Esophagus squamous epithelium (tissue), 4 donors: ENCODE measurements at regions not wholly inside any gene's neighbourhood (a gene's known extent, or its start where the extent isn't known, plus 50 kb on each side); places are given as distances from the start of the nearest gene placed in this dataset.

Source experiments
- POLR2A ChIP-seq, 4 donors: fragments of 450-650 bp; IDR thresholded peaks; one replicate each; pipeline ENCODE4 v1.6.1; 2017; ENCODE audit warnings: antibody characterized with exemption in 4 of 4, mild to moderate bottlenecking in 4 of 4, moderate library complexity in 3 of 4
- TF ChIP-seq, protein P1 (sequence below), 6 experiments: fragments of 450-650 bp in 4 of 6; fragments of 200-600 bp in 2 of 6; sonication (generic) in 2 of 6; IDR thresholded peaks; one replicate each; pipeline ENCODE4 v1.5.1; 2016 to 2019; ENCODE audit warnings: antibody characterized with exemption in 6 of 6, mild to moderate bottlenecking in 4 of 6, moderate library complexity in 4 of 6

DNA sequence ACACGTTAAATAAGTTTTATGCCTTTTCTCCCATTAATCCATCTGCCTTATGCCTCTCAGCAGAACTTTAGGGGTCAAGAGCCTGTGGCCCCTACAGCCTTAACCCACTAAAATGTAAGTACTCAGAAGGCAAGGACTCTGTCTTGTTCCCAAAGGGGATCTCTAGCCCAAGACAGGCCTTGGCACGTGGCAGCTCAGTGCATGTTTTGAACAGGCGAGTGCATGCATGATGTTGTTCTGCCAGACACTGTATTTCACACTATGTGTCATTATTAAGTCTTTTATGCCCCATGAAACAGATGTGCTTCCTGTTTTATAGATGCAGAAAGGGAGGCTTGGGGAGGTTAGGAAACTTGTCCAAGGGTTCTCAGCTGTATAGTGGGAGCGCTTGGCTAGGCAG lies 102.8 kb downstream of the ETS2 start:
- no peak for TF ChIP-seq POLR2A (IDR thresholded peaks at IDR 0.05)
- TF ChIP-seq, protein P1, sequence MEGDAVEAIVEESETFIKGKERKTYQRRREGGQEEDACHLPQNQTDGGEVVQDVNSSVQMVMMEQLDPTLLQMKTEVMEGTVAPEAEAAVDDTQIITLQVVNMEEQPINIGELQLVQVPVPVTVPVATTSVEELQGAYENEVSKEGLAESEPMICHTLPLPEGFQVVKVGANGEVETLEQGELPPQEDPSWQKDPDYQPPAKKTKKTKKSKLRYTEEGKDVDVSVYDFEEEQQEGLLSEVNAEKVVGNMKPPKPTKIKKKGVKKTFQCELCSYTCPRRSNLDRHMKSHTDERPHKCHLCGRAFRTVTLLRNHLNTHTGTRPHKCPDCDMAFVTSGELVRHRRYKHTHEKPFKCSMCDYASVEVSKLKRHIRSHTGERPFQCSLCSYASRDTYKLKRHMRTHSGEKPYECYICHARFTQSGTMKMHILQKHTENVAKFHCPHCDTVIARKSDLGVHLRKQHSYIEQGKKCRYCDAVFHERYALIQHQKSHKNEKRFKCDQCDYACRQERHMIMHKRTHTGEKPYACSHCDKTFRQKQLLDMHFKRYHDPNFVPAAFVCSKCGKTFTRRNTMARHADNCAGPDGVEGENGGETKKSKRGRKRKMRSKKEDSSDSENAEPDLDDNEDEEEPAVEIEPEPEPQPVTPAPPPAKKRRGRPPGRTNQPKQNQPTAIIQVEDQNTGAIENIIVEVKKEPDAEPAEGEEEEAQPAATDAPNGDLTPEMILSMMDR (IDR thresholded peaks at IDR 0.05): no peak
